ENCODE measurements at regions not wholly inside any gene's neighbourhood (a gene's known extent, or its start where the extent isn't known, plus 50 kb on each side); places are given as distances from the start of the nearest gene placed in this dataset.

DNA sequence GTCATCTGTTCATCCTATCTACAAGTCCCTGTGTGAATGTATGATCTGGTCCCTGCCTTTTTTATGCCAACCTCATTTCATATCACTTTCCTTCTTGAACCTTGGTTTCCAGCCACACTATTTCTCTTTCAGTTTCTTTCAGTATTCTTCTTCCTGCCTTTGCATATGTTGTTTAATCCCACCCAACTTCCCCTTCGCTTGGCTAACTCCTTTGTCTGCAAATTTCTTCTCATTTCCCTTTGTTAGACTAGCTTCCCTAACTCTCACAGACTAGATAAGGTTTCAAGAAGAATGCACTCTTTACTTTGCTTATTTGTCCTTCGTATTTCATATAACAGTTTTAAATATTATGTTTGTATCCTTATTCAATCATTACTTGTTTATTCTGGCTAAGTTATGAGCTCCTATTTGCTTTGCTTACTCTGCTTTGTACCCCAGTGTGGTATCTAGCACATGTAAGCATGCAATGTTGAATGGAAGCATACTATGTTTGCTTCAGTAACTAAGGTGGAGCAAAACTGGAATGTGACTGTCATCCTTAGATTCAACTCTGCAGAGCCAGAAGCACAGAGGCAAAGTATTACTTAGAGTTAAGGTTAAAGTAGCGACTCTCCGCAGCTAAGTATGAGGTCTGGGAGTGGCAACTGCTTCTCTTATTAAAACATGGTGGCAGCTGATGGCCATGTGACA lies 681.3 kb downstream of the CPS1 start:
- TF ChIP-seq, protein P1, sequence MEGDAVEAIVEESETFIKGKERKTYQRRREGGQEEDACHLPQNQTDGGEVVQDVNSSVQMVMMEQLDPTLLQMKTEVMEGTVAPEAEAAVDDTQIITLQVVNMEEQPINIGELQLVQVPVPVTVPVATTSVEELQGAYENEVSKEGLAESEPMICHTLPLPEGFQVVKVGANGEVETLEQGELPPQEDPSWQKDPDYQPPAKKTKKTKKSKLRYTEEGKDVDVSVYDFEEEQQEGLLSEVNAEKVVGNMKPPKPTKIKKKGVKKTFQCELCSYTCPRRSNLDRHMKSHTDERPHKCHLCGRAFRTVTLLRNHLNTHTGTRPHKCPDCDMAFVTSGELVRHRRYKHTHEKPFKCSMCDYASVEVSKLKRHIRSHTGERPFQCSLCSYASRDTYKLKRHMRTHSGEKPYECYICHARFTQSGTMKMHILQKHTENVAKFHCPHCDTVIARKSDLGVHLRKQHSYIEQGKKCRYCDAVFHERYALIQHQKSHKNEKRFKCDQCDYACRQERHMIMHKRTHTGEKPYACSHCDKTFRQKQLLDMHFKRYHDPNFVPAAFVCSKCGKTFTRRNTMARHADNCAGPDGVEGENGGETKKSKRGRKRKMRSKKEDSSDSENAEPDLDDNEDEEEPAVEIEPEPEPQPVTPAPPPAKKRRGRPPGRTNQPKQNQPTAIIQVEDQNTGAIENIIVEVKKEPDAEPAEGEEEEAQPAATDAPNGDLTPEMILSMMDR (IDR thresholded peaks at IDR 0.05; ENCODE audit: borderline replicate concordance, extremely low read depth, low read length, poor library complexity, severe bottlenecking): no peak
- no peak for TF ChIP-seq EZH2 (IDR thresholded peaks at IDR 0.05; ENCODE audit: borderline replicate concordance, low read depth, low read length, severe bottlenecking)

Measured in DND-41 (cell line).